ENCODE measurements at regions not wholly inside any gene's neighbourhood (a gene's known extent, or its start where the extent isn't known, plus 50 kb on each side); places are given as distances from the start of the nearest gene placed in this dataset.
"Not testable (repeated sequence)": the region's sequence is repeated elsewhere in the genome, so short reads cannot be mapped to it uniquely, and the experiment has no call there.

DNA sequence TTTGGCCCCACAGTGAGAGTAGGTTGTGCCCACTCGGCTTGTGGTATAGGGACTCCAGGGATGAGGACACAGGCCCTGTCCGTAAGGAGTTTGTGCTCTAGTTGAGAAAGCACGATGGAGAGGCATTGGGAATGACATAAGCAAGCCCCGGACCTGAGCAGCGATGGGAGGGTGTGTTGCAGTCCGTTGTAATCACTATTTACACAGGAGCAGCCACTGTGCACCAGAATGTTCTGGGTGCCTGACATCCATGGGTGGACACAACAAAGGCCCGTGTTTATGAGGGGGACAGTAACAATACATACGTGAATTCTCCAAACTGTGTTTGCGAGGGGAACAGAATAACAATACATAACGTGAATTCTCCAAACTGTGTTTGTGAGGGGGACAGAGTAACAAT is 86.8 kb downstream of the NPIPB11 start:
- no peak for DNase-seq
- POLR2A ChIA-PET, result no interaction called here
- WGBS (ENCODE audit: insufficient coverage), result 98% methylated on average over 9 of the region's 10 CpGs

DNA sequence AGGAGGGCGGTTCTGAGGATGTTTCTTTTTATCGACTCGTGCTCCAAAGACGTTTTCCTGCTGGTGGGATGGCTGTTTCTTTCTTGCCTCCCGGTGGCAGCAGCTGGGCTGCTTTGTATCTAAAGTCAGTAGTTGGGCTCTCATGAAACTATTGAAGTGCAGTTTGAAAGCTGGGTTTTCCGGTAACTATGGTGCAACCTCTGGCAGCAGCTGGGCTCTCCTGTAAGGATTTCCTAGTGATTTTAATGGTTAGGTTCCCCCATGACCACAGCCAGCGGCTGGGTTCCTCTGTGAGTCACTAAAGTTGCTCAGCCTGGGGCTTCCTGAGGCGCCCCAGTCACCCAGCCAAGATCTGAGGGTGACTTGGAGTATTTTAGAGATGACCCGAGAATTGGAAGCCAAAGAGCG is 87.9 kb downstream of the NPIPB11 start:
- H3K4me1 ChIP-seq (ENCODE audit: control extremely low read depth in 1 of 4, control insufficient read depth in 4 of 4, insufficient read depth in 4 of 4, low read length in 3 of 4), result peaks cover 0 to 17% (median 10%) of the 10 kb centered on the region in 4 experiments
- 53% methylated on average over 6 of the region's 10 CpGs for WGBS (ENCODE audit: insufficient coverage)
- POLR2A ChIA-PET; H3K27me3 ChIP-seq (replicated peaks in 2 of 5; ENCODE audit: control insufficient read depth in 4 of 5, insufficient read depth in 5 of 5, low read length in 4 of 5); H3K9me3 ChIP-seq (ENCODE audit: control extremely low read depth in 1 of 5, control insufficient read depth in 4 of 5, insufficient read depth in 2 of 5, low read depth in 1 of 5, low read length in 4 of 5); CTCF ChIA-PET; H3K36me3 ChIP-seq (ENCODE audit: control insufficient read depth in 4 of 4, insufficient read depth in 4 of 4, low read length in 3 of 4); H3K27ac ChIP-seq (ENCODE audit: insufficient read depth in 1 of 2, low read depth in 1 of 2, low read length in 2 of 2, poor library complexity in 1 of 2, severe bottlenecking in 2 of 2): not testable (repeated sequence)
- H3K4me3 ChIP-seq (ENCODE audit: control insufficient read depth in 1 of 7, extremely low read depth in 1 of 7, insufficient read depth in 4 of 7, low read depth in 2 of 7, low read length in 6 of 7), result peak overlapping the region in 1 of 7 experiments; percentile 13
- DNase-seq, result peak; percentile 34 to 90 (median 87)

More for the DNA sequence above, 86.8 kb downstream of the NPIPB11 start:
- Histone ChIP-seq H3K27ac (ENCODE audit: insufficient read depth in 1 of 2, low read depth in 1 of 2, low read length in 2 of 2, poor library complexity in 1 of 2, severe bottlenecking in 2 of 2) (no peak overlapping the region), H3K36me3 (ENCODE audit: control insufficient read depth in 4 of 4, insufficient read depth in 4 of 4, low read length in 3 of 4) (no peaks in the 10 kb centered on the region), H3K4me3 (ENCODE audit: control insufficient read depth in 1 of 7, extremely low read depth in 1 of 7, insufficient read depth in 4 of 7, low read depth in 2 of 7, low read length in 6 of 7) (no peak overlapping the region), H3K4me1 (ENCODE audit: control extremely low read depth in 1 of 4, control insufficient read depth in 4 of 4, insufficient read depth in 4 of 4, low read length in 3 of 4) (peaks cover 0 to 17% (median 10%) of the 10 kb centered on the region in 4 experiments), H3K9me3 (ENCODE audit: control extremely low read depth in 1 of 5, control insufficient read depth in 4 of 5, insufficient read depth in 2 of 5, low read depth in 1 of 5, low read length in 4 of 5) (no peaks in the 10 kb centered on the region), H3K27me3 (replicated peaks in 2 of 5; ENCODE audit: control insufficient read depth in 4 of 5, insufficient read depth in 5 of 5, low read length in 4 of 5) (no peaks in the 10 kb centered on the region)
- CTCF ChIA-PET, result no interaction called here

DNA sequence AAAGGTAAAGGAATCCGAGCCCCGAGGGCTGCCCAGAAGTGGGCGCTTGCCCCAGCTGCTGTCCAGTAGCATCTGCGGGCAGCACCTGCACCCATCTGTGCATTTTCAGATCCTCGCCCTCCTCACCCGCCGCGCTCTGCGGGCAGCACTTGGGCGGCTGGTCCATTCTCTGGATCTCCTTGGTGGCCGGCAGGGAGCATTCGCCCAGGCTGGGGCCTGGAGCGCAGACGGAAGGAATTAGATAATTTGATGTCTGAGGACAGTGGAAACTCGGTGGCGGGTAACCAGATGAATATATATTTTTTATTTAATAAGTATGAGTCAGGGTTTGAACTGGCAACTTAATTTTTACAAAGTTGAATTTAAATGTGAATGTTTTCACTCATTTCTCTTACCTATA is 88.5 kb downstream of the NPIPB11 start:
- Histone ChIP-seq H3K36me3 (ENCODE audit: control insufficient read depth in 4 of 4, insufficient read depth in 4 of 4, low read length in 3 of 4) (peaks cover 0 to 3% (median 0%) of the 10 kb centered on the region in 4 experiments), H3K4me3 (ENCODE audit: control insufficient read depth in 1 of 7, extremely low read depth in 1 of 7, insufficient read depth in 4 of 7, low read depth in 2 of 7, low read length in 6 of 7) (peak overlapping the region in 1 of 7 experiments; percentile 13), H3K27me3 (replicated peaks in 2 of 5; ENCODE audit: control insufficient read depth in 4 of 5, insufficient read depth in 5 of 5, low read length in 4 of 5) (no peaks in the 10 kb centered on the region), H3K9me3 (ENCODE audit: control extremely low read depth in 1 of 5, control insufficient read depth in 4 of 5, insufficient read depth in 2 of 5, low read depth in 1 of 5, low read length in 4 of 5) (no peaks in the 10 kb centered on the region), H3K27ac (ENCODE audit: insufficient read depth in 1 of 2, low read depth in 1 of 2, low read length in 2 of 2, poor library complexity in 1 of 2, severe bottlenecking in 2 of 2) (no peak overlapping the region), H3K4me1 (ENCODE audit: control extremely low read depth in 1 of 4, control insufficient read depth in 4 of 4, insufficient read depth in 4 of 4, low read length in 3 of 4) (peaks cover 0 to 17% (median 10%) of the 10 kb centered on the region in 4 experiments)
- POLR2A ChIA-PET, result no interaction called here
- CTCF ChIA-PET, result no interaction called here
- peak in 2 of 3 donors; percentile 13 to 16 for DNase-seq
- 95% methylated on average over 4 of the region's 16 CpGs for WGBS (ENCODE audit: insufficient coverage)

GRCh38 chr16:29317269-29317668 is 89.2 kb downstream of the NPIPB11 start:
- no peak overlapping the region for H3K27ac ChIP-seq (ENCODE audit: insufficient read depth in 1 of 2, low read depth in 1 of 2, low read length in 2 of 2, poor library complexity in 1 of 2, severe bottlenecking in 2 of 2)
- peaks cover 0 to 17% (median 10%) of the 10 kb centered on the region in 4 experiments for H3K4me1 ChIP-seq (ENCODE audit: control extremely low read depth in 1 of 4, control insufficient read depth in 4 of 4, insufficient read depth in 4 of 4, low read length in 3 of 4)
- H3K4me3 ChIP-seq (ENCODE audit: control insufficient read depth in 1 of 7, extremely low read depth in 1 of 7, insufficient read depth in 4 of 7, low read depth in 2 of 7, low read length in 6 of 7), result no peak overlapping the region
- no peaks in the 10 kb centered on the region for H3K27me3 ChIP-seq (replicated peaks in 2 of 5; ENCODE audit: control insufficient read depth in 4 of 5, insufficient read depth in 5 of 5, low read length in 4 of 5)
- H3K36me3 ChIP-seq (ENCODE audit: control insufficient read depth in 4 of 4, insufficient read depth in 4 of 4, low read length in 3 of 4), result peaks cover 0 to 3% (median 0%) of the 10 kb centered on the region in 4 experiments
- H3K9me3 ChIP-seq (ENCODE audit: control extremely low read depth in 1 of 5, control insufficient read depth in 4 of 5, insufficient read depth in 2 of 5, low read depth in 1 of 5, low read length in 4 of 5), result no peaks in the 10 kb centered on the region
- ChIA-PET POLR2A (no interaction called here), CTCF (no interaction called here)
- DNase-seq, result no peak
- 97% methylated on average over 7 of the region's 13 CpGs for WGBS (ENCODE audit: insufficient coverage)

DNA sequence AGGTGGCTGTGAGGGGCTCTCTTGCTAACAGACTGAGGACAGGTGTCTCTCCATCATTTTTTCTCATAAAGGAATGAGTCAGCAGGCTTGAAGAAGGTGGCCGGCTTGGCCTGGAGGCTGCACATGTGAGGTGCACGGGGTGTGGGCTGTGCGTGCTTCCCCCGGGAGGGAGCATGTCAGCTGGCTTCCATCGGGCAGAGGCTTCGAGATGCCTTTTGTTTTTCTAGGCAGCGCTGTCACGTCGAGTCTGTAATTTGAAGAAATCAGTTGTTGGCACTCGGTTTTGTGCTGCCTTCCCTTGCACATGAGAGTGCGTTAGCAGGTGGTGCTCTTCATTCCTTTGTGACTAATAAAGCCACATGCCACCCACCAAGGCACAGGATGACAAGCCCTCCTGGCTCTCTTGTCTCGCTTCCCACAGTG is 89.7 kb downstream of the NPIPB11 start:
- Histone ChIP-seq H3K27ac (ENCODE audit: insufficient read depth in 1 of 2, low read depth in 1 of 2, low read length in 2 of 2, poor library complexity in 1 of 2, severe bottlenecking in 2 of 2) (no peak overlapping the region), H3K36me3 (ENCODE audit: control insufficient read depth in 4 of 4, insufficient read depth in 4 of 4, low read length in 3 of 4) (peaks cover 0 to 3% (median 0%) of the 10 kb centered on the region in 4 experiments), H3K4me1 (ENCODE audit: control extremely low read depth in 1 of 4, control insufficient read depth in 4 of 4, insufficient read depth in 4 of 4, low read length in 3 of 4) (peaks cover 0 to 17% (median 10%) of the 10 kb centered on the region in 4 experiments), H3K27me3 (replicated peaks in 2 of 5; ENCODE audit: control insufficient read depth in 4 of 5, insufficient read depth in 5 of 5, low read length in 4 of 5) (no peaks in the 10 kb centered on the region), H3K4me3 (ENCODE audit: control insufficient read depth in 1 of 7, extremely low read depth in 1 of 7, insufficient read depth in 4 of 7, low read depth in 2 of 7, low read length in 6 of 7) (no peak overlapping the region), H3K9me3 (ENCODE audit: control extremely low read depth in 1 of 5, control insufficient read depth in 4 of 5, insufficient read depth in 2 of 5, low read depth in 1 of 5, low read length in 4 of 5) (no peaks in the 10 kb centered on the region)
- ChIA-PET CTCF (no interaction called here), POLR2A (no interaction called here)
- 95% methylated on average over 11 of the region's 12 CpGs for WGBS (ENCODE audit: insufficient coverage)
- no peak for DNase-seq

- Histone ChIP-seq H3K36me3 (ENCODE audit: control insufficient read depth in 4 of 4, insufficient read depth in 4 of 4, low read length in 3 of 4) (peaks cover 0 to 3% (median 0%) of the 10 kb centered on the region in 4 experiments), H3K4me1 (ENCODE audit: control extremely low read depth in 1 of 4, control insufficient read depth in 4 of 4, insufficient read depth in 4 of 4, low read length in 3 of 4) (peaks cover 0 to 17% (median 10%) of the 10 kb centered on the region in 4 experiments), H3K27ac (ENCODE audit: insufficient read depth in 1 of 2, low read depth in 1 of 2, low read length in 2 of 2, poor library complexity in 1 of 2, severe bottlenecking in 2 of 2) (no peak overlapping the region), H3K9me3 (ENCODE audit: control extremely low read depth in 1 of 5, control insufficient read depth in 4 of 5, insufficient read depth in 2 of 5, low read depth in 1 of 5, low read length in 4 of 5) (no peaks in the 10 kb centered on the region), H3K27me3 (replicated peaks in 2 of 5; ENCODE audit: control insufficient read depth in 4 of 5, insufficient read depth in 5 of 5, low read length in 4 of 5) (no peaks in the 10 kb centered on the region), H3K4me3 (ENCODE audit: control insufficient read depth in 1 of 7, extremely low read depth in 1 of 7, insufficient read depth in 4 of 7, low read depth in 2 of 7, low read length in 6 of 7) (no peak overlapping the region)
- DNase-seq, result no peak
- WGBS (ENCODE audit: insufficient coverage), result 96% methylated on average over 7 of the region's 12 CpGs
- ChIA-PET POLR2A (no interaction called here), CTCF (no interaction called here)
These were observed 90.5 kb downstream of the NPIPB11 start for GRCh38 chr16:29315916-29316517.

DNA sequence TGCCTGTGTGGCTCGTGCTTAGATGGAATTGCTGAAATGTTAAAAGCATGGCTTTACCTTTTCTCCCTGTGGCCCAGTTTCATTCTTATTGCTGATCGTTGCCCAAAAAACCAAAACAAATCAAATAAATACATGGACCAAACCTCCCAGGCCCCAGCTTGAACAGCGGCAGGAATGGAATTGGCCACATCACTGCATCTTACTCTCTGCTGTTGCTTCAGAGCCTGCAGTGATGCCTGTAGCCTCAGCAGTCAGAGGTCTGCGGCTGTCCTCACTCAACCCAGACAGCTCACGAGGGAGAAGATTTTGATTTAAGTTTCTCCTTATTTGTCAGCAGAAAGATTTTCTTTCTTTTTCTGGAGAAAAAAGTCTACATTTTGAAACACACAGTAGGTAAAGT is 91.5 kb downstream of the NPIPB11 start:
- H3K36me3 ChIP-seq (ENCODE audit: control insufficient read depth in 4 of 4, insufficient read depth in 4 of 4, low read length in 3 of 4), result peaks cover 0 to 3% (median 0%) of the 10 kb centered on the region in 4 experiments
- POLR2A ChIA-PET, result no interaction called here
- no peaks in the 10 kb centered on the region for H3K9me3 ChIP-seq (ENCODE audit: control extremely low read depth in 1 of 5, control insufficient read depth in 4 of 5, insufficient read depth in 2 of 5, low read depth in 1 of 5, low read length in 4 of 5)
- no peak for DNase-seq
- CTCF ChIA-PET, result no interaction called here
- no peak overlapping the region for H3K4me3 ChIP-seq (ENCODE audit: control insufficient read depth in 1 of 7, extremely low read depth in 1 of 7, insufficient read depth in 4 of 7, low read depth in 2 of 7, low read length in 6 of 7)
- peaks cover 0 to 17% (median 10%) of the 10 kb centered on the region in 4 experiments for H3K4me1 ChIP-seq (ENCODE audit: control extremely low read depth in 1 of 4, control insufficient read depth in 4 of 4, insufficient read depth in 4 of 4, low read length in 3 of 4)
- H3K27me3 ChIP-seq (replicated peaks in 2 of 5; ENCODE audit: control insufficient read depth in 4 of 5, insufficient read depth in 5 of 5, low read length in 4 of 5), result no peaks in the 10 kb centered on the region
- H3K27ac ChIP-seq (ENCODE audit: insufficient read depth in 1 of 2, low read depth in 1 of 2, low read length in 2 of 2, poor library complexity in 1 of 2, severe bottlenecking in 2 of 2), result no peak overlapping the region
- WGBS (ENCODE audit: insufficient coverage), result 87% methylated on average over 2 of the region's 5 CpGs

Data from common myeloid progenitor, CD34-positive (primary cell).